Peyer's patch (tissue), 4 donors: ENCODE measurements at regions not wholly inside any gene's neighbourhood (a gene's known extent, or its start where the extent isn't known, plus 50 kb on each side); places are given as distances from the start of the nearest gene placed in this dataset.

ENCODE experiments used
- CTCF ChIP-seq, 6 experiments: fragments of 450-650 bp in 4 of 6; fragments of 200-600 bp in 2 of 6; sonication (generic) in 1 of 6; IDR thresholded peaks; one replicate each; pipeline ENCODE4 v1.5.1; 2017 to 2019; ENCODE audit warnings: antibody characterized with exemption in 6 of 6, mild to moderate bottlenecking in 3 of 6, moderate library complexity in 1 of 6
- POLR2A ChIP-seq, 2 donors: fragments of 450-650 bp; IDR thresholded peaks; one replicate each; pipeline ENCODE4 v1.5.1; 2017; ENCODE audit warnings: antibody characterized with exemption in 2 of 2, mild to moderate bottlenecking in 2 of 2, moderate library complexity in 2 of 2

DNA sequence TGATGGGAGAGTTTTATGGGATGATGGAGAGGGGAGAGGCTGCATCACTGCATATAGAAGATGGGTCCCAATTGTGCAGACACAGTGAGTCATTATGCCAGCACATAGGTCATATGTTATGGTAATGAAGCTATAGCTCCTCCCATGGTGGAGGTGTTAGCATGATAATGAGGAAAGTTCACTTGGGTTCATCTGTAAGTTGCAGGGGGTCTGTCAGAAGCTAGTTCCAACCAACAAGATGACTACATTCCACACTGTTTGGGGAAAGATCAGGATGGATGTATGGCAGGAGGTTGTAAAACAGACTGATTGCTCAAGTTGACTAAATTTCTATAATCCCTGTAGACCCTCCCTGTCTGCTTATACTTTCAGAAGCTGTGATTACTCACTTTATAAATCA lies 561.3 kb downstream of the C12orf50 start:
- TF ChIP-seq CTCF (IDR thresholded peaks at IDR 0.05) (no peak), POLR2A (IDR thresholded peaks at IDR 0.05) (no peak)
